OCI-LY1 (cell line): ENCODE measurements at regions not wholly inside any gene's neighbourhood (a gene's known extent, or its start where the extent isn't known, plus 50 kb on each side); places are given as distances from the start of the nearest gene placed in this dataset.

Source experiments
- H2AFZ ChIP-seq: fragments of 200-600 bp; sonication (generic), shearing (Covaris generic); 2 replicates; pipeline ENCODE4 v1.6.0; 2014; ENCODE audit warnings: antibody characterized with exemption, mild to moderate bottlenecking, low read length
- H3F3A ChIP-seq: fragments of 200-600 bp; sonication (generic), shearing (Covaris generic); 2 replicates; pipeline ENCODE4 v1.6.0; 2014; ENCODE audit warnings: mild to moderate bottlenecking, antibody characterized with exemption, low read length, moderate library complexity; ENCODE audit not compliant: insufficient read depth
- H3K27ac ChIP-seq: fragments of 200-600 bp; sonication (generic); 2 replicates; pipeline ENCODE4 v1.5.1; 2014; ENCODE audit warnings: low read length, mixed run types, mild to moderate bottlenecking, low read depth; ENCODE audit not compliant: poor library complexity, severe bottlenecking
- H3K27me3 ChIP-seq: fragments of 200-600 bp; sonication (generic); 2 replicates; pipeline ENCODE4 v1.6.0; 2014; ENCODE audit warnings: antibody characterized with exemption, mild to moderate bottlenecking, low read length, moderate library complexity; ENCODE audit not compliant: insufficient read depth
- H3K36me3 ChIP-seq: fragments of 200-600 bp; sonication (generic); 2 replicates; pipeline ENCODE4 v1.6.1; 2014; ENCODE audit warnings: mild to moderate bottlenecking, antibody characterized with exemption, low read length, moderate library complexity, mixed read lengths; ENCODE audit not compliant: insufficient read depth
- H3K4me1 ChIP-seq: fragments of 200-600 bp; sonication (generic); 2 replicates; pipeline ENCODE4 v1.5.1; 2014; ENCODE audit warnings: mild to moderate bottlenecking, low read length, moderate library complexity; ENCODE audit not compliant: insufficient read depth, severe bottlenecking
- H3K4me2 ChIP-seq: fragments of 200-600 bp; sonication (generic), shearing (Covaris generic); 2 replicates; pipeline ENCODE4 v1.6.1; 2014; ENCODE audit warnings: low read length
- H3K4me3 ChIP-seq: fragments of 200-600 bp; sonication (generic); 2 replicates; pipeline ENCODE4 v1.5.1; 2014; ENCODE audit warnings: low read length, low read depth, mild to moderate bottlenecking, mixed read lengths; ENCODE audit not compliant: poor library complexity, severe bottlenecking
- H3K79me2 ChIP-seq: fragments of 200-600 bp; shearing (Covaris generic); 2 replicates; pipeline ENCODE4 v1.6.1; 2016; ENCODE audit warnings: mixed run types, low read length, mixed read lengths; ENCODE audit not compliant: insufficient read depth
- H3K9ac ChIP-seq: fragments of 200-600 bp; sonication (generic), shearing (Covaris generic); 2 replicates; pipeline ENCODE4 v1.6.1; 2014; ENCODE audit warnings: mild to moderate bottlenecking, low read length, mixed read lengths
- H3K9me2 ChIP-seq: fragments of 200-600 bp; sonication (generic), shearing (Covaris generic); 2 replicates; pipeline ENCODE4 v1.6.1; 2014; ENCODE audit warnings: low read depth, mild to moderate bottlenecking, low read length, mixed read lengths
- H3K9me3 ChIP-seq: fragments of 200-600 bp; shearing (Covaris generic); 2 replicates; pipeline ENCODE4 v1.6.1; 2014; ENCODE audit warnings: low read length, mixed read lengths
- H4K20me1 ChIP-seq: fragments of 200-600 bp; sonication (generic), shearing (Covaris generic); 2 replicates; pipeline ENCODE4 v1.6.0; 2016; ENCODE audit warnings: mild to moderate bottlenecking, low read length; ENCODE audit not compliant: insufficient read depth
- EZH2 ChIP-seq: fragments of 200-600 bp; sonication (generic), shearing (Covaris generic); IDR thresholded peaks from 2 replicates; pipeline ENCODE4 v1.8.0; 2017; ENCODE audit warnings: borderline replicate concordance, mixed run types, mild to moderate bottlenecking, antibody characterized with exemption, low read length, moderate library complexity, mixed read lengths
- TF ChIP-seq, protein P1 (sequence below): fragments of 200-600 bp; sonication (generic), shearing (Covaris generic); IDR thresholded peaks from 2 replicates; pipeline ENCODE4 v1.5.1; 2017; ENCODE audit warnings: mild to moderate bottlenecking, antibody characterized with exemption, low read length, moderate library complexity, mixed read lengths

DNA sequence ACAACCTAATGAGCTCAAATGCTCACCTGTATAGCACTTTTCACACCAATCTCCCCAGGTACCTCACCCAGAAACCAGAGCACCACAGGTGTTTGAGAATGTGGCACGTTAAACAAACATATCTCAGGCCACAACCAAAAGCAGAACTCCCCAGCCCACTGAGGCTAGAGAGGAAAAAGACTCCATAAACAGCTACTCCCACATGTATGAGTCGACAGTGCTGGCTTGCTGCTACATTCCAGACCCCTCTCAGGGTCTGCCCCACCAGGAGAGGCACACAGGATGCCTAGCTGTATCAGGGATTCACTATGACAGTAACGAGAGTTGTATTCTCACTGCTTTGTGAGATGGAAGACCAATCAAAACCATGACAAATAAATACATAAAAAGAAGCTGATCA, 242.6 kb upstream of the ARID1B start:
- H3K27me3 ChIP-seq = no peaks in the 10 kb centered on the region; the same call in 1 of the 2 replicates
- H3K4me3 ChIP-seq = no peak overlapping the region
- no peaks in the 10 kb centered on the region for H3F3A ChIP-seq
- no peaks in the 10 kb centered on the region for H3K9me3 ChIP-seq
- no peaks in the 10 kb centered on the region for H4K20me1 ChIP-seq
- H2AFZ ChIP-seq = no peak overlapping the region
- H3K27ac ChIP-seq = no peak overlapping the region
- H3K4me1 ChIP-seq = no peaks in the 10 kb centered on the region
- H3K36me3 ChIP-seq = no peaks in the 10 kb centered on the region
- no peaks in the 10 kb centered on the region for H3K79me2 ChIP-seq
- H3K9ac ChIP-seq = no peak overlapping the region
- TF ChIP-seq, protein P1, sequence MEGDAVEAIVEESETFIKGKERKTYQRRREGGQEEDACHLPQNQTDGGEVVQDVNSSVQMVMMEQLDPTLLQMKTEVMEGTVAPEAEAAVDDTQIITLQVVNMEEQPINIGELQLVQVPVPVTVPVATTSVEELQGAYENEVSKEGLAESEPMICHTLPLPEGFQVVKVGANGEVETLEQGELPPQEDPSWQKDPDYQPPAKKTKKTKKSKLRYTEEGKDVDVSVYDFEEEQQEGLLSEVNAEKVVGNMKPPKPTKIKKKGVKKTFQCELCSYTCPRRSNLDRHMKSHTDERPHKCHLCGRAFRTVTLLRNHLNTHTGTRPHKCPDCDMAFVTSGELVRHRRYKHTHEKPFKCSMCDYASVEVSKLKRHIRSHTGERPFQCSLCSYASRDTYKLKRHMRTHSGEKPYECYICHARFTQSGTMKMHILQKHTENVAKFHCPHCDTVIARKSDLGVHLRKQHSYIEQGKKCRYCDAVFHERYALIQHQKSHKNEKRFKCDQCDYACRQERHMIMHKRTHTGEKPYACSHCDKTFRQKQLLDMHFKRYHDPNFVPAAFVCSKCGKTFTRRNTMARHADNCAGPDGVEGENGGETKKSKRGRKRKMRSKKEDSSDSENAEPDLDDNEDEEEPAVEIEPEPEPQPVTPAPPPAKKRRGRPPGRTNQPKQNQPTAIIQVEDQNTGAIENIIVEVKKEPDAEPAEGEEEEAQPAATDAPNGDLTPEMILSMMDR = no peak
- TF ChIP-seq EZH2 = no peak
- no peak overlapping the region for H3K4me2 ChIP-seq
- no peaks in the 10 kb centered on the region for H3K9me2 ChIP-seq

DNA sequence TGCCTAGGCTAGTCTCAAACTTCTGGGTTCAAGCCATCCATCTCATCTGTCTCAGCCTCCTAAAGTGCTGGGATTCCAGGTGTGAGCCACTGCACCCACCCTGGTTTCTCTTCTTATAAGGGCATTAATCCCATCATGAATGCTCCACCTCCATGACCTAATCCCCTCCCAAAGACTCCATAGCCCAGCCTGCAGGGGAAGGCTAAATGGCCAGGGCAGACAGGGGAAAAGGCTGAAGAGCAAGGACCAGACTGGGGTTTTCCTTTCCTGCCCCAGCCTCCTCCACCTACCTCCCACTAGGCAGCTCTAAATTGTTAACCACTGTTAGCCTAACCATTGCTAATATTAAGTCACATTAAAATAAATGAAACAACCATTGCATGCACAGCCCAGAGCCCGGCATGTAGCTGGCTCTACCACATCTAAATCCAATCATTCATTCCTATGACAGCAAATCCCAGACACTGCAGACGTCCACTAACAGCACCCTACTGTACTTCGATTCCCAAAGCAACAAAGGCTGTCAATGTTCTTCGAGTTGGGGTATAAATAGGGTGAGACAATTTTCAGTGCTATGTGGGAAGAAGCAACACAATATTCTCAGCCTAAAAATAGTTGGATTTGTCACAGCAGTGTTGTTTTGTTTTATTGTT, 243.2 kb upstream of the ARID1B start:
- Histone ChIP-seq H3K4me1 (no peaks in the 10 kb centered on the region), H3K9ac (no peak overlapping the region), H3F3A (no peaks in the 10 kb centered on the region), H3K4me2 (no peak overlapping the region), H3K9me3 (no peaks in the 10 kb centered on the region), H3K27me3 (no peaks in the 10 kb centered on the region; the same call in 1 of the 2 replicates), H2AFZ (no peak overlapping the region), H3K36me3 (no peaks in the 10 kb centered on the region), H4K20me1 (no peaks in the 10 kb centered on the region), H3K4me3 (no peak overlapping the region), H3K79me2 (no peaks in the 10 kb centered on the region), H3K9me2 (no peaks in the 10 kb centered on the region), H3K27ac (no peak overlapping the region)
- TF ChIP-seq EZH2 = no peak
- TF ChIP-seq, protein P1 = no peak

DNA sequence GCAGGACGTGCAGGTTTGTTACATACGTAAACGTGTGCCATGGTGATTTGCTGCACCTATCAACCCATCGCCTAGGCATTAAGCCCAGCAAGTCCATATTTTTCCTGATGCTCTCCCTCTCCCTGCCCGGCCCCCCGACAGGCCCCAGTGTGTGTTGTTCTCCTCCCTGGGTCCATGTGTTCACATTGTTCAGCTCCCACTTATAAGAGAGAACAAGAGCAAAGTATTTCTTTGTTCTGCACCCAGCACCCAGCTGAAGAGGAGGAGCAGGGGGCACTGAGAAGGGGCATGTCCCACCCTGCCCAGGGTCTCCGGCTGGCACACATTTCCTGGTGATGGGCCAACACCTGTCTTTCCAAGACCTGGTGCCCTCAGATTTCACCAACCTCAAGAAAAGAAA, 251.1 kb upstream of the ARID1B start:
- Histone ChIP-seq H3K9me2 (no peaks in the 10 kb centered on the region), H3K79me2 (no peaks in the 10 kb centered on the region)
- TF ChIP-seq EZH2 = no peak
- TF ChIP-seq, protein P1 = no peak

More for the DNA sequence above, 251.1 kb upstream of the ARID1B start:
- Histone ChIP-seq H4K20me1 (no peaks in the 10 kb centered on the region), H3K4me1 (no peaks in the 10 kb centered on the region), H2AFZ (no peak overlapping the region), H3K27me3 (no peaks in the 10 kb centered on the region), H3K27ac (no peak overlapping the region), H3K9ac (no peak overlapping the region), H3K4me3 (no peak overlapping the region), H3K4me2 (no peak overlapping the region), H3F3A (no peaks in the 10 kb centered on the region), H3K36me3 (no peaks in the 10 kb centered on the region), H3K9me3 (no peaks in the 10 kb centered on the region)
